ENCODE measurements at regions not wholly inside any gene's neighbourhood (a gene's known extent, or its start where the extent isn't known, plus 50 kb on each side); places are given as distances from the start of the nearest gene placed in this dataset.

DNA sequence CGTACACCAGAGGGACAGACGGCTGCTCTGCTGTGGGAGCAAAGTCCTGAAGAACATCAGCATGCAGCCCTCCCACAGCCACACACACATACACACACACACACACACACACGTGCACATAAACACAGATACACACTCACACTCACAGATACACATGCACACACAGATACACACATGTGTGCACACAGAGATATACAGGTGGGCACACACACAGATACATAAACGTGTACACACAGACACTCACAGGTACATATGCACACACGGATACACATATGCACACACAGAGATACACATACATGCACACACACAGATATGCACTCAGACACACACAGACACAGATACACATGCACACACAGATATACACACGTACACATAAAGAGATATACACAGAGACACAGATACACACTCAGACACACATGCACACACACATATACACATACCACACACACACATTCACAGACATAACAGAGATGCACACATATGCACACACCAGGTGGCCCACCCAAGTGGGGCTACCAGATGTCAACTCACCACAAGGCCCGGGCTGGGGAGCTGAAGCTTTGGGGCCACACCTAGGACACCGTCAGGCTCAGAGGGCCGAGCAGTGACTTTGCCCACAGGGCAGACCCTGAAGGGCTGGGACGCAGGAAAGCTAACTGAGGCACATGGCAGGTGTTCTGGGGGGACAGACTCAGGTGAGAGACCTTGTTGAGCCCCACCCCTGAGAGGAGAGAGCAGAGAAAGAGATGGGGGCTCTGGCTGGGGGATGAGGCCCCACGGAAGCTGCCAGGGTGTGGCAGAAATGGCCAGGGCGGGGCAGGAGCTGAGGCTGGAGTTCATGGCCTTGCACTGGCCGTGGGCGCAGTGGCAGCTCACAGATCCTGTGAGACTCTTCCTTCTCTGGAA lies 148.6 kb upstream of the PPP1R26 start:
- H3K9me3 ChIP-seq (ENCODE audit: control insufficient read depth, insufficient read depth, low read depth, low read length) = no peaks in the 10 kb centered on the region
- no peak for TF ChIP-seq SIN3A (IDR thresholded peaks at IDR 0.05; ENCODE audit: borderline replicate concordance, insufficient read depth, low read depth, low read length)
- TF ChIP-seq TCF7L2 (IDR thresholded peaks at IDR 0.05; ENCODE audit: low read depth, low read length) = no peak
- TF ChIP-seq, protein P1, sequence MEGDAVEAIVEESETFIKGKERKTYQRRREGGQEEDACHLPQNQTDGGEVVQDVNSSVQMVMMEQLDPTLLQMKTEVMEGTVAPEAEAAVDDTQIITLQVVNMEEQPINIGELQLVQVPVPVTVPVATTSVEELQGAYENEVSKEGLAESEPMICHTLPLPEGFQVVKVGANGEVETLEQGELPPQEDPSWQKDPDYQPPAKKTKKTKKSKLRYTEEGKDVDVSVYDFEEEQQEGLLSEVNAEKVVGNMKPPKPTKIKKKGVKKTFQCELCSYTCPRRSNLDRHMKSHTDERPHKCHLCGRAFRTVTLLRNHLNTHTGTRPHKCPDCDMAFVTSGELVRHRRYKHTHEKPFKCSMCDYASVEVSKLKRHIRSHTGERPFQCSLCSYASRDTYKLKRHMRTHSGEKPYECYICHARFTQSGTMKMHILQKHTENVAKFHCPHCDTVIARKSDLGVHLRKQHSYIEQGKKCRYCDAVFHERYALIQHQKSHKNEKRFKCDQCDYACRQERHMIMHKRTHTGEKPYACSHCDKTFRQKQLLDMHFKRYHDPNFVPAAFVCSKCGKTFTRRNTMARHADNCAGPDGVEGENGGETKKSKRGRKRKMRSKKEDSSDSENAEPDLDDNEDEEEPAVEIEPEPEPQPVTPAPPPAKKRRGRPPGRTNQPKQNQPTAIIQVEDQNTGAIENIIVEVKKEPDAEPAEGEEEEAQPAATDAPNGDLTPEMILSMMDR (IDR thresholded peaks at IDR 0.05) = no peak
- TF ChIP-seq, protein P2, sequence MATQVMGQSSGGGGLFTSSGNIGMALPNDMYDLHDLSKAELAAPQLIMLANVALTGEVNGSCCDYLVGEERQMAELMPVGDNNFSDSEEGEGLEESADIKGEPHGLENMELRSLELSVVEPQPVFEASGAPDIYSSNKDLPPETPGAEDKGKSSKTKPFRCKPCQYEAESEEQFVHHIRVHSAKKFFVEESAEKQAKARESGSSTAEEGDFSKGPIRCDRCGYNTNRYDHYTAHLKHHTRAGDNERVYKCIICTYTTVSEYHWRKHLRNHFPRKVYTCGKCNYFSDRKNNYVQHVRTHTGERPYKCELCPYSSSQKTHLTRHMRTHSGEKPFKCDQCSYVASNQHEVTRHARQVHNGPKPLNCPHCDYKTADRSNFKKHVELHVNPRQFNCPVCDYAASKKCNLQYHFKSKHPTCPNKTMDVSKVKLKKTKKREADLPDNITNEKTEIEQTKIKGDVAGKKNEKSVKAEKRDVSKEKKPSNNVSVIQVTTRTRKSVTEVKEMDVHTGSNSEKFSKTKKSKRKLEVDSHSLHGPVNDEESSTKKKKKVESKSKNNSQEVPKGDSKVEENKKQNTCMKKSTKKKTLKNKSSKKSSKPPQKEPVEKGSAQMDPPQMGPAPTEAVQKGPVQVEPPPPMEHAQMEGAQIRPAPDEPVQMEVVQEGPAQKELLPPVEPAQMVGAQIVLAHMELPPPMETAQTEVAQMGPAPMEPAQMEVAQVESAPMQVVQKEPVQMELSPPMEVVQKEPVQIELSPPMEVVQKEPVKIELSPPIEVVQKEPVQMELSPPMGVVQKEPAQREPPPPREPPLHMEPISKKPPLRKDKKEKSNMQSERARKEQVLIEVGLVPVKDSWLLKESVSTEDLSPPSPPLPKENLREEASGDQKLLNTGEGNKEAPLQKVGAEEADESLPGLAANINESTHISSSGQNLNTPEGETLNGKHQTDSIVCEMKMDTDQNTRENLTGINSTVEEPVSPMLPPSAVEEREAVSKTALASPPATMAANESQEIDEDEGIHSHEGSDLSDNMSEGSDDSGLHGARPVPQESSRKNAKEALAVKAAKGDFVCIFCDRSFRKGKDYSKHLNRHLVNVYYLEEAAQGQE (IDR thresholded peaks at IDR 0.05; ENCODE audit: insufficient read depth in 1 of 2, low read depth in 2 of 2, low read length in 1 of 2) = no peak
- no peak for TF ChIP-seq POLR2AphosphoS5 (IDR thresholded peaks at IDR 0.05; ENCODE audit: low read depth, low read length)
- ATAC-seq (no peak), DNase-seq (ENCODE audit: low read depth, low spot score) (no peak)
- intact Hi-C loops (cut with micrococcal nuclease; ENCODE audit: unreplicated experiment) = no loop called here
- POLR2A ChIA-PET = no interaction called here
- no TSS peak for BruUV-seq (replicated peaks)
- H3K27me3 ChIP-seq (ENCODE audit: control insufficient read depth, insufficient read depth, low read length) = no peaks in the 10 kb centered on the region
- CTCF ChIA-PET = no interaction called here
- H3K4me1 ChIP-seq (ENCODE audit: control insufficient read depth, insufficient read depth, low read length) = no peaks in the 10 kb centered on the region
- no peaks in the 10 kb centered on the region for H3K36me3 ChIP-seq (ENCODE audit: control insufficient read depth, insufficient read depth, low read length)
- H3K4me3 ChIP-seq (ENCODE audit: low read depth in 2 of 2, low read length in 2 of 2) = no peak overlapping the region
- in situ Hi-C loops (cut with HindIII; ENCODE audit: low pct_unique_long_range_greater_than_20kb, low sequenced_read_pairs) = no loop called here
- H3K27ac ChIP-seq (ENCODE audit: low read length) = no peak overlapping the region

DNA sequence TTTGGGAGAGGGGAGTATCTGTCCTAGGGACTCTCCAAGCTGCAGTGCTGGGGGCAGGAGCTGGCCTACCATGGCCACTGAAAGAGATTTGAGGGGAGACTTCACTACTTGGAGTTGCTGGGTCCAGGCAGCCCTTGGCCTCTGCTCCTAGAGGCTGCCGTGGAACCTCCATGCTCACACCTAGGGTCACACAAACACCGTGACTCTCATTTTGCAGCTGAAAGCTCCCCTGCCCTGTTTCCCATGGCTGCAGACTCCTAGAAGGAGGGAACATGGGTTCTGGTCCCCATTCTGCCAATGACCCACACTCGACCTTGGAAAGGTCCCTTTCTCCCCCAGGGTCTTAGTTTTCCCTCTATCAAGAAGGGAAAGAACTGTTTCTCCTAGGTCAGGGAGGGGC lies 147.1 kb upstream of the PPP1R26 start:
- in situ Hi-C loops (cut with HindIII; ENCODE audit: low pct_unique_long_range_greater_than_20kb, low sequenced_read_pairs) (no loop called here), intact Hi-C loops (cut with micrococcal nuclease; ENCODE audit: unreplicated experiment) (no loop called here)
- ChIA-PET POLR2A (no interaction called here), CTCF (no interaction called here)
- Histone ChIP-seq H3K36me3 (ENCODE audit: control insufficient read depth, insufficient read depth, low read length) (no peaks in the 10 kb centered on the region), H3K9me3 (ENCODE audit: control insufficient read depth, insufficient read depth, low read depth, low read length) (no peaks in the 10 kb centered on the region), H3K4me1 (ENCODE audit: control insufficient read depth, insufficient read depth, low read length) (no peaks in the 10 kb centered on the region), H3K4me3 (ENCODE audit: low read depth in 2 of 2, low read length in 2 of 2) (no peak overlapping the region), H3K27ac (ENCODE audit: low read length) (no peak overlapping the region), H3K27me3 (ENCODE audit: control insufficient read depth, insufficient read depth, low read length) (no peaks in the 10 kb centered on the region)
- no peak for DNase-seq (ENCODE audit: low read depth, low spot score)
- TF ChIP-seq, protein P1 (IDR thresholded peaks at IDR 0.05) = no peak
- TF ChIP-seq POLR2AphosphoS5 (IDR thresholded peaks at IDR 0.05; ENCODE audit: low read depth, low read length) (no peak), TCF7L2 (IDR thresholded peaks at IDR 0.05; ENCODE audit: low read depth, low read length) (no peak), SIN3A (IDR thresholded peaks at IDR 0.05; ENCODE audit: borderline replicate concordance, insufficient read depth, low read depth, low read length) (no peak)
- TF ChIP-seq, protein P2 (IDR thresholded peaks at IDR 0.05; ENCODE audit: insufficient read depth in 1 of 2, low read depth in 2 of 2, low read length in 1 of 2) = no peak
- BruUV-seq (replicated peaks) = no TSS peak
- ATAC-seq = no peak
